Body of pancreas (tissue), 4 donors: ENCODE measurements at regions not wholly inside any gene's neighbourhood (a gene's known extent, or its start where the extent isn't known, plus 50 kb on each side); places are given as distances from the start of the nearest gene placed in this dataset.
"Not testable (repeated sequence)": the region's sequence is repeated elsewhere in the genome, so short reads cannot be mapped to it uniquely, and the experiment has no call there.

Experiments
- ATAC-seq: fragments of 150-250 bp; one replicate; pipeline ENCODE4 v1.9.1; 2016
- DNase-seq, 4 donors: peaks; one replicate each; pipeline ENCODE4 v3.0.0-alpha.2; 2019
- H3K27ac ChIP-seq, 4 donors: fragments of 200-600 bp; sonication (generic); 1 replicate in 3 of 4; 2 replicates in 1 of 4; pipeline versions ENCODE4 v1.5.1 to v1.6.1; 2016 to 2019; ENCODE audit warnings: mild to moderate bottlenecking in 1 of 4, mixed read lengths in 1 of 4, moderate library complexity in 1 of 4
- H3K27me3 ChIP-seq, 2 donors: fragments of 200-600 bp; sonication (generic); one replicate each; pipeline ENCODE4 v1.6.0; 2016; ENCODE audit warnings: mild to moderate bottlenecking in 1 of 2
- H3K36me3 ChIP-seq, 2 donors: fragments of 200-600 bp; sonication (generic); replicated peaks in 1 of 2; 2 replicates each; pipeline ENCODE4 v1.5.1; 2016; ENCODE audit warnings: low read depth in 2 of 2; ENCODE audit not compliant: insufficient read depth in 1 of 2
- H3K4me1 ChIP-seq: fragments of 200-600 bp; sonication (generic); one replicate; pipeline ENCODE4 v1.6.0; 2016
- H3K4me3 ChIP-seq, 2 donors: fragments of 200-600 bp; sonication (generic); 1 replicate in 1 of 2; 2 replicates in 1 of 2; pipeline ENCODE4 v1.5.1; 2016 to 2019
- H3K9me3 ChIP-seq, 3 donors: fragments of 200-600 bp; sonication (generic); 1 replicate in 2 of 3; 2 replicates in 1 of 3; pipeline ENCODE4 v1.5.1; 2016
- POLR2A ChIP-seq, 3 donors: fragments of 450-650 bp; IDR thresholded peaks; one replicate each; pipeline ENCODE4 v1.6.1; 2016; ENCODE audit warnings: antibody characterized with exemption in 3 of 3, mild to moderate bottlenecking in 2 of 3
- WGBS, 2 donors: methylation state at CpG; one replicate each; pipeline ENCODE4 v1.1.5; 2017; 5-methylcytosine and 5-hydroxymethylcytosine counted together
- intact Hi-C: fragments of 100-400 bp; cut with DNase I; formaldehyde crosslinking; loops from one replicate; pipeline ENCODE4 v1.15.1; 2023
- TF ChIP-seq, protein P1 (sequence below), 7 experiments: fragments of 450-650 bp in 4 of 7; fragments of 200-600 bp in 3 of 7; sonication (generic) in 3 of 7; IDR thresholded peaks; one replicate each; pipeline ENCODE4 v1.5.1; 2016 to 2019; ENCODE audit warnings: antibody characterized with exemption in 7 of 7

DNA sequence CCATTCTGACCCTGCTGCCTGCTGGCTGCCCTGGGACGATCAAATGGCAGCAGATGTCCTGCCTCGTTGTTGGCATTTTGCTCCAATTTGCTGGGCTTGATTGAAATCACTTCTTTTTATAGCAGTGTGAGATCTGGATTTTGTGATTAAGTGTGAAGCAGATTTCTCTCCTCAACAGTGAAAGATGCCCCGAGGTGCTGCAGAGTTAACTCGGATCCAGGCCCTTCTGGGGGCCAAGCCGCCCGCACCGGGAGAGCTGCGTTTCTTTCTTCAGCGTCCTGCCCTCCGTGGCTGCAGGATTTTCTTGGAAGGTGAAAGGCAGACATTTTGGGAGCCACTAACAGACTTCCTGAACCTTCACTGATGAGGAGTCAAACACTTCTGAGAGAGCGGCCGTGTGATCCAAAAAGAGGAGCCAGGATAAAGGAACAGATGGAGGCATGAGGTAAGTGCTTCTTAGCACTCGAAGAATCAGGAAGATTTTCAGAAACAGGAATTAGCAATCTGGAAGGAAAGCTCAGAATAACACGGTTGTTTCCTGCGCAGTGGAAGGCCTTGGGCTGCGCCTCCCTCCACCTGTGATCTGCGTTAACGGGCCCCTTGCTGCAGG lies 139.5 kb upstream of the AFDN start:
- intact Hi-C loops: no loop called here
- no peak for TF ChIP-seq POLR2A (IDR thresholded peaks at IDR 0.05)
- TF ChIP-seq, protein P1, sequence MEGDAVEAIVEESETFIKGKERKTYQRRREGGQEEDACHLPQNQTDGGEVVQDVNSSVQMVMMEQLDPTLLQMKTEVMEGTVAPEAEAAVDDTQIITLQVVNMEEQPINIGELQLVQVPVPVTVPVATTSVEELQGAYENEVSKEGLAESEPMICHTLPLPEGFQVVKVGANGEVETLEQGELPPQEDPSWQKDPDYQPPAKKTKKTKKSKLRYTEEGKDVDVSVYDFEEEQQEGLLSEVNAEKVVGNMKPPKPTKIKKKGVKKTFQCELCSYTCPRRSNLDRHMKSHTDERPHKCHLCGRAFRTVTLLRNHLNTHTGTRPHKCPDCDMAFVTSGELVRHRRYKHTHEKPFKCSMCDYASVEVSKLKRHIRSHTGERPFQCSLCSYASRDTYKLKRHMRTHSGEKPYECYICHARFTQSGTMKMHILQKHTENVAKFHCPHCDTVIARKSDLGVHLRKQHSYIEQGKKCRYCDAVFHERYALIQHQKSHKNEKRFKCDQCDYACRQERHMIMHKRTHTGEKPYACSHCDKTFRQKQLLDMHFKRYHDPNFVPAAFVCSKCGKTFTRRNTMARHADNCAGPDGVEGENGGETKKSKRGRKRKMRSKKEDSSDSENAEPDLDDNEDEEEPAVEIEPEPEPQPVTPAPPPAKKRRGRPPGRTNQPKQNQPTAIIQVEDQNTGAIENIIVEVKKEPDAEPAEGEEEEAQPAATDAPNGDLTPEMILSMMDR (IDR thresholded peaks at IDR 0.05): no peak
- H3K27ac ChIP-seq: no peak overlapping the region
- WGBS, 2 donors: 88 to 89% methylated on average over 14 to 18 of the region's 18 CpGs
- no peaks in the 10 kb centered on the region for H3K27me3 ChIP-seq
- no peaks in the 10 kb centered on the region for H3K9me3 ChIP-seq
- H3K36me3 ChIP-seq: no peaks in the 10 kb centered on the region
- H3K4me3 ChIP-seq: no peak overlapping the region
- no peak for DNase-seq
- peaks cover 36% of the 10 kb centered on the region for H3K4me1 ChIP-seq
- no peak for ATAC-seq

DNA sequence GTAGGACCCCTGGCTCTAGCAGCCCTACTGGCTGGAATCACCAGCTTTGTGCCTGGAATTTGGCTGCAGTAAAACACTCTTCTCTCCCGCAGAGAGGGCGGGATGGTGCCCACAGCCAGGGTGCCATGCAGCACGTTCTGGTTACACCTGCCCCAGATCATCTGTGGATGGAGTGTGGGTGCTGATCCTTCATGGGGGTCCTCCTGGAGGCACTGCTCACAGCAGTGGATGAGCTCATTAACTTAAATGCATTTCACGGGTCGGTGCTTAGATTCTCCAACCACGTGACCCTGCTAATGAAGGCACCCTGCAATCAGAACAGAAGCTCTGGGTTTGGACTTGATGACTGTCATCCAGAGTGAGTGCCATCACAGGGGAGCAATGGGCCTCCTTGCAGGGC lies 138.6 kb upstream of the AFDN start:
- 98 to 100% methylated on average over 5 to 6 of the region's 6 CpGs for WGBS, 2 donors
- Histone ChIP-seq H3K9me3 (no peaks in the 10 kb centered on the region), H3K27me3 (no peaks in the 10 kb centered on the region), H3K36me3 (no peaks in the 10 kb centered on the region), H3K4me3 (no peak overlapping the region), H3K27ac (no peak overlapping the region), H3K4me1 (peaks cover 28% of the 10 kb centered on the region)
- intact Hi-C loops: no loop called here
- TF ChIP-seq, protein P1 (IDR thresholded peaks at IDR 0.05): no peak
- no peak for TF ChIP-seq POLR2A (IDR thresholded peaks at IDR 0.05)
- no peak for ATAC-seq
- DNase-seq: no peak

DNA sequence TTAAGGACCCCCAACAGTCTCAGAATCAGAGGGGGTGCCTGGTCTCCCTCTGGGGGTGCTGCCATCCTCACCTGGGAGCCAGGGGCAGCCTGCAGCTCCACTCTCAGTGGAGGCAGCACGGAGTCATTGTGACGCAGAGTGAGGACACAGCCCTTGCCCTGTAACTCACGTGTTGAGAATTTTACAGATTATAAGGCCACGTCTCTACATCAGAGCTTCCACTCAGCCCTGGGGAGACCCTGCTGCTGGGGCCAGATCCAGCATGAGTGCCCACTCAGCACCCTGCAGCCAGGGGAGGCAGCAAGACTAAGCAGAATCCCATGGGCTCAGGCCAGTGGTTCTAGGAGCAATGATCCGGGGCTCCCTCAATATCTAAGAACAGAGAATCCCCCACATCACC lies 137.4 kb upstream of the AFDN start:
- intact Hi-C loops: no loop called here
- Histone ChIP-seq H3K9me3 (no peaks in the 10 kb centered on the region), H3K27me3 (no peaks in the 10 kb centered on the region), H3K4me1 (peaks cover 17% of the 10 kb centered on the region), H3K27ac (no peak overlapping the region), H3K36me3 (no peaks in the 10 kb centered on the region), H3K4me3 (no peak overlapping the region)
- DNase-seq: no peak
- ATAC-seq: no peak
- WGBS, 2 donors: 89 to 97% methylated on average over 4 to 5 of the region's 5 CpGs
- no peak for TF ChIP-seq POLR2A (IDR thresholded peaks at IDR 0.05)
- TF ChIP-seq, protein P1 (IDR thresholded peaks at IDR 0.05): no peak

DNA sequence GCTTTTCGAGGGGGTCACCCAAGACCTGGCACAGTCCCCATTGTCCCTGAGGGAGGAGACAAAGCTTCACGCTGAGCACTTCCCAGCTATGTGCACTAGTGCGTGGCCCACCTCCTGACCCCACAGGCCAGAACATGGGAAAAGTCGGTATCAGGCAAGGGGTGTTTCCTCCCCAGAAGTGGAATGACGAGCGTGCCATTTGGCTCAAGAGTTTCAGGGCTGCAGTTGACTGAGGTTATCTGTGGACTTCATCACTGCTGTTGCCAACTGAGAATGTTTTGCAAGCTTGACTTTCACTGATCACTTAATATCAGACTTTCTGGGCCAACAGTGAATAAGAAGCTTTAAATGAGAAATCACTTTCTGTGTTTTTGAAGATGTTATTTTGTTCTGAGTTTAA lies 137.0 kb upstream of the AFDN start:
- Histone ChIP-seq H3K27ac (no peak overlapping the region), H3K36me3 (no peaks in the 10 kb centered on the region), H3K4me3 (no peak overlapping the region), H3K27me3 (no peaks in the 10 kb centered on the region), H3K4me1 (peaks cover 12% of the 10 kb centered on the region), H3K9me3 (no peaks in the 10 kb centered on the region)
- WGBS, 2 donors: 47 to 51% methylated on average over 5 to 6 of the region's 6 CpGs
- DNase-seq (no peak), ATAC-seq (no peak)
- TF ChIP-seq, protein P1 (IDR thresholded peaks at IDR 0.05): no peak
- no peak for TF ChIP-seq POLR2A (IDR thresholded peaks at IDR 0.05)
- intact Hi-C loops: no loop called here

DNA sequence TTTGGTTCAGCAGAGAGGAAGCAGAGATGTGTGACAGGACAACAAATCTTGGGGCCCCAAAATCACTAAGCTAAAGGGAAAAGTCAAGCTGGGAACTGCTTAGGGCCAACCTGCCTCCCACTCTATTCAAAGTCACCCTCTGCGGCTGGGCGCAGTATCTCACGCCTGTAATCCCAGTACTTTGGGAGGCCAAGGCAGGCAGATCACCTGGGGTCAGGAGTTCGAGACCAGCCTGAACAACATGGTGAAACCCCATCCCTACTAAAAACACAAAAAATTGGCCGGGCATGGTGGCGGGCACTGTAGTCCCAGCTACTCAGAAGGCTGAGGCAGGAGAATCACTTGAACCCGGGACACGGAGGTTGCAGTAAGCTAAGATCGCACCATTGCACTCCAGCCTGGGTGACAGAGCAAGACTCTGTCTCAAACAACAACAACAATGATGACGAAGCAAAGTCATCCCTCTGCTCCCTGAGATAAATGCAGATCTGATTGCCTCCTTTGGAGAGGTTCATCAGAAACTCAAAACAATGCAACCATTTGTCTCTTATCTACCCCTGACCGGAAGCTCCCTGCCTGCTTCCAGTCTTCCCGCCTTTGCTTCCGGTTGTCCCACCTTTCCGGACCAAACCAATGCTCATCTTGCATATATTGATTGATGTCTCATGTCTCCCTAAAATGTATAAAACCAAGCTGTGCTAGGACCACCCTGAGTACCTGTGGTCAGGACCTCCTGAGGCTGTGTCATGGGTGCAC lies 136.4 kb upstream of the AFDN start:
- H3K27ac ChIP-seq, intact Hi-C loops, ATAC-seq, DNase-seq, H3K4me3 ChIP-seq, H3K36me3 ChIP-seq, H3K9me3 ChIP-seq, H3K4me1 ChIP-seq, H3K27me3 ChIP-seq: not testable (repeated sequence)
- WGBS, 2 donors: 86 to 89% methylated on average over 14 of the region's 14 CpGs
